GM21360 (cell line): ENCODE measurements at regions not wholly inside any gene's neighbourhood (a gene's known extent, or its start where the extent isn't known, plus 50 kb on each side); places are given as distances from the start of the nearest gene placed in this dataset.
"Not testable (repeated sequence)": the region's sequence is repeated elsewhere in the genome, so short reads cannot be mapped to it uniquely, and the experiment has no call there.

Experiments used
- ATAC-seq: cut with Tn5 transposase; IDR thresholded peaks from one replicate; pipeline ENCODE4 v1.9.1; 2021; ENCODE audit warnings: mild to moderate bottlenecking, moderate library complexity; ENCODE audit not compliant: unreplicated experiment

DNA sequence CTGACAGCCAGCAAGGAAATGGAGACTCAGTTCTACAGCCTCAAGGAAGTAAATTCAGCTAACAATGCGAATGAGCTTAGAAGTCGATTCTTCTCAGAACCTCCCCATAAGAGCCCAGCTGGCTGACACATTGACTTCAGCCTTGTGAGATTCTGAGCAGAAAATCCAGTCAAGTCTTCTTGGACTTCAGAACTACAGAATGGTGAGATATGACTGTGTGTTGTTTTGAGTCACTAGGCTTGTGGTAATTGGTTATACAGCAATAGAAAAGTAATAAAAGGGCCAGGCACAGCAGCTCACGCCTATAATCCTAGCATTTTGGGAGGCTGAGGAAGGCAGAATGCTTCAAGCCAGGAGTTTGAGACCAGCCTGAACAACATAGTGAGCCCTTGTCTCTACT, 161.8 kb upstream of the IVNS1ABP start:
- ATAC-seq: no peak

DNA sequence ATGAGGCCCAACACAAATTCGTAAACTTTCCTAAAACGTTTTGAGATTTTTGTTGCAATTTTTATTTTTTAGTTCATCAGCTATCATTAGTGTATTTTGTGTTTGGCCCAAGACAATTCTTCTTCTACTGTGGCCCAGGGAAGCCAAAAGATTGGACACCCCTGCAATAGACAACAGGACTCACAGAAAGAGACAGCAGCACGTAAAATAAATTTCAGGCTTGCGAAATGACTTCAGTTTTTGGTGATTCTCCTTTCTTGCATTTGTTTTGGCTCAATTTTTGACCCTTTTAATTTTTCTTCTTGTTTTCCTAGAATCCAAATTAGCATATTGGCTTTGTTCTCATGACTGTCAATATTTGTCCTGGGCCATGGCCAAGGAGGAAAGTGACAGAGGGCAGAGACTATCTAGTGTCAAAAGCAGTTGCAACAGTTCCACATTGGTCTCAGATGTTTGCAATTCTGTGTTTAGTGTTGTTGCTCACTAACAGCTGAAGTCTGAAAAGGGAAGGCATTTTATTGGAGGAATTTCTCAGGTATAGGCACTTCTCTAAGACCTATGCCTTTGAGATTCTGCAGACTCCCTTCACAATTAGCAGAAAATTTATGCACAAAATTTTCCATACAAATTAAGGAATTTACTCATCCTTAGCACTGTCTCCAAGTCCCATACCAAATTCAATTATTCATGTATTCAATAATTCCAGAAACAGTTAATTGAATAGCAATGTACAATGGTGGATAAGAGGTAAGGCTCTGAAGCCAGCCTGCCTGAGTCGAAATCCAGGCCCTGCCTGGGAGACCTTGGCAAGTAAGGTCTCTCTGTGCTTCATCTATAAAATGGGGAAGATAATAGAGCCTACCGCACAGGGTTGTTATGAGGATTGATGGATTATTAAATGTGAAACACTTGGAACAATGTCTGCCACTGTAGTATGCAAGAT, 160.9 kb upstream of the IVNS1ABP start:
- no peak for ATAC-seq

DNA sequence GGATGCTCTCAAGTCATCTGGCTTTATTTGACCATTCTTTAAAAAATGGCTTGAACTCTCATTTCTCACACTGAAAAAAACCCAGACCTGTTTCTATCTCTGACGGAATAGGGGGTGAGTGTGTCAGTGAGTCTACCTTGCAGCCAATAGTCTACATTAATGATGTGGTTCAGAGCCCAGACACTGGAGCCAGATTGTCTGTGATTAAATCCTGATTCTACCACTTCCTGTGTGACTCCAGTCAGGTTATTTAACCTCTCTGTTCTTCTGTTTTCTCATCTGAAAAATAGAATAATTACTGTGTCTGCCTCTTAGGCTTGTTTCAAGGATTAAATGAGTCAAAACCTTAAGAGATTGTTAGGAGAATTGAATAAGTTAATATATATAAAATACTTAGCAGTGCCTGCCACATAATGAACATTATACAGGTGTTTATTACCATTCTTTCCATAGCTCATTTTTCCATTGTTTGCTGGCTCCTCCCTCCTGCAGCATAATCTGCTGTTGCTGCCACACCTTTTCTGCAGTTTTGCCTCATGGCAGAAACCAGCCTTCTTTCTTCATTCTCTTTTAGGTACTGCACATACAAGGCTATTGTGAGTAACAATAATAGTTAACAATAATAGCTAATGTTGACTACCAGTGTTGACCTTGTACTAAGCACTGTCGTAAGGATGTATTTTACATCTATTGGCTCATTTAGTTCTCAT, 157.6 kb upstream of the IVNS1ABP start:
- no peak for ATAC-seq

DNA sequence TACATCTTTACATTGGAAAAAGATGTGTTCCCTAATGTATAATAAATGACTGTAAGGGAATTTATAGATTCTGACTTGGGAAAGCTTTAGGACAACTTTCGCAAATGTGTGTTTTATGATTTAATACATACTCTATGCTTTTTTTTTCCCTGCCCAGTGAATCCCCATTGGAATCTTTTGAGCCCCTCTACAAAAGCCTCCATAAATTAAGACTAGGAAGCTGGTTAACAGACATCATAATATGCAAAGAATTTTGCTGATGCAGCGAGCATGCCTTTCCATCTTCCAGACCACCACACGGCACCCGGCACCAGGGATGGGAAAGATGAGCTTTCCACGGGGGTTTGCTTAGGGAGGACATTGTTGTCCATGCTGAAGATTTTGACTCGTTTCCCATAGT, 156.1 kb upstream of the IVNS1ABP start:
- no peak for ATAC-seq

DNA sequence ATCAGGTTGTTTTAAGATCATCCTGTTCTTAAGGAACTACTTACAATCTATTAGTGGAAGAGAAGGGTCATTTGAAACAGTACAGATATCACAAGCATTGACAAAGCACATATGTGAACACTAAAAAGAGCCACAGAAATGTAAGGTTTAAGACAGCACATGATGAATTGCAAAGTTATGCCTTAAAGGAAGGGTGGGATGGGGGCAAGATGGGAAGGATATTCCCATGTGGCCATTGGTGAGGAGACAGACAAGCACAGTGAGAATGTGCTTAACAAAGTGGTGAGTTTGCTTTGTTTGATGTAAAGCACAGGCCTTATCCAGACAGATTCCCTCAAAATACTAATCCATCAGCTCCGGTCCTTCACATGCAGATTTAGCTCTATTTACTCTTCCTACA, 151.6 kb upstream of the IVNS1ABP start:
- no peak for ATAC-seq

DNA sequence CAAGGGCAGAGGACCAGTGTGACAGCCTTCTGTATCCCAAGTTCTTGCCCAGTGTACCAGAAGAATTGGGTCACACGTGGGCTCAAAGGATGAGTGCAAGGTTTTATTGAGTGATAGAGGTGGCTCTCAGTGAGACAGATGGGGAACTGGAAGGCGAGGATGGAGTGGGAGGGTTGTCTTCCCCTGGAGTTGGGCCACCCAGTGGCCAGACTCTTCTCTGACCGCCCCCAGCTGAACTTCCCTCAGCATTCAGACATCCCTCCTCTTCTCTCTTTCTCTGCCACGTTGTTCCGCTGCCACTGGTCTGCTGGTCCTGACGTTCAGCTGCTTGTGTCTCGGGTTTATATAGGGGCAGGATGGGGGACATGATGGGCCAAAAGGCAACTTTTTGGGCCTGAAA, 150.1 kb upstream of the IVNS1ABP start:
- ATAC-seq: no peak

DNA sequence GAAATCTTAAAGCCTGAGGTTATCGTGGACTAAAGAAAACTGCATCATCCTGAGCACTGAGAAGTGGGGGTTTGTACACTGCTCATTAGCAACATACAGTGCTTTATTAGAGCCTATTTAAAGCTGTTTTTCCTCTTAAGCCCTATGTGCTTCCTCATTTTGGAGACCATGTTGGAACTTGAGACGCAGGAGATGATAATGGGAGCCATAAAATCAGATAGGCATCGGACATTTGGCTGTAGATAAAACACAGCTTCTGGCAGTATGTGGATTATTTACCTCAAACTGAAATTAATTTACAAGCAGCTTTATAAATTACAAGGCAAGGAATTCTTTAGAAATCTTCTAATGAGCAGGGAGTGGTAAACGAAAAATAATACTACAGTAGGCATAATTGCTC, 147.7 kb upstream of the IVNS1ABP start:
- no peak for ATAC-seq

DNA sequence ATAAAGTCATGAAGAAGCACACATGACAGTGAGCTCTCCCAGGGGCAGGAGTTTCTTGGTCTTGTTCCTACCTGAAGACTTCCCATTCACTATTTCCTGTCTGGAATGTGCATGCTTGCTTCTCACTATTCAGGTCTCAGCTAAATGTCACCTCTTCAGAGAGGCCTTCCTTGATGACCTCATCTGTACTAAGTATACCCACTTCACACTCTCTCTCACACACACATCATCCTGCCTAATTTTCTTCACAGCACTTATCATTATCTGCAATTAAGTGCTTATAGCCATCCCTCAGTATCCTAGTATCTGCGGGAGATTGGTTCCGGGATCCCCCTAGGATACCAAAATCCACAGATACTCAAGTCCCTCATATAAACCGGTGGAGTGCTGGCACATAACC, 146.4 kb upstream of the IVNS1ABP start:
- no peak for ATAC-seq

DNA sequence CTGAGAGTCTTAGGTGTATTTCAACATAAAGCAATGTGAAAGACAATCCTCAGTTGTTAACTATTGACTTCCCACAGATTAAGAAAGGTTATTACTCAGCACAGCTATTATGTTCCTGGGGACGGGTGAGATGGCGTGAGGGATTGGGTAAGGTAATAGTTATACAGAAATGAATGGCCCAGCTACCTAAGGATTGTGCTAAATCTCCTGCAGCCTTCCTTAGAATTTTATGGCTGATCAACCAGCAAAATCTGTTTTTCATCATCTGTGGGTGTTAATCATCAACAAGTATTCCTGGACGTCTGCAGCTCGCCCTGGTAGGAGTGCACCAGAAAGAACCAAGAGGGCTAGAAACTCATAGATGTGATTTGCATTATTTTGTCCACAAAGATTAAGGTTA, 146.0 kb upstream of the IVNS1ABP start:
- ATAC-seq: no peak

DNA sequence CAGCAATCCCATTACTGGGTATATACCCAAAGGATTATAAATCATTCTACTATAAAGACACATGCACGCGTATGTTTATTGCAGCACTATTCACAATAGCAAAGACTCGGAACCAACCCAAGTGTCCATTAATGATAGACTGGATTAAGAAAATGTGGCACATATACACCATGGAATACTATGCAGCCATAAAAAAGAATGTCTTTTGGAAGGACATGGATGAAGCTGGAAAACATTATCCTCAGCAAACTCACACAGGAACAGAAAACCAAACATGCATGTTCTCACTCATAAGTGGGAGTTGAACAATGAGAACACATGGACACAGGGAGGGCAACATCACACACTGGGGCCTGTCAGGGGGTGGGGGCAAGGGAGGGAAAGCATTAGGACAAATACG, 143.7 kb upstream of the IVNS1ABP start:
- not testable (repeated sequence) for ATAC-seq

DNA sequence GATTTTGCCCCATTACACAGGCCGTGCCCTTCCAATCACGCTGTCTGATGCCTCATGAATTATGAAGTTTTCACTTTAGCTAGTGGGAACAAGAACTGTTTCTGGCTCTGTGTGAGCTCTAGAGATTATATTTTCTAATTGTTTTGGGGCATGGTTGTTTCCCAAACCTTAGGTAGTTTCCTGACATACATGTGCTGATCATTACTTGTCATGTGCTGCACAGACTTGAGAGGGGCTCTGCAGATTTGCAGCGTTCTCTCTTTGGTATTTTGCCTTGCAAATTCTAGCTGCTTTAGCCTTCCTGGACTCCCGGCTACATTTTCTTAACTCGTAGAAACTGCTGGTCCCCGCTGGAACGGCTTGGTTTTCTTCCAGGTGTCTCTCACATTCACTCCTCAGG, 142.1 kb upstream of the IVNS1ABP start:
- no peak for ATAC-seq

DNA sequence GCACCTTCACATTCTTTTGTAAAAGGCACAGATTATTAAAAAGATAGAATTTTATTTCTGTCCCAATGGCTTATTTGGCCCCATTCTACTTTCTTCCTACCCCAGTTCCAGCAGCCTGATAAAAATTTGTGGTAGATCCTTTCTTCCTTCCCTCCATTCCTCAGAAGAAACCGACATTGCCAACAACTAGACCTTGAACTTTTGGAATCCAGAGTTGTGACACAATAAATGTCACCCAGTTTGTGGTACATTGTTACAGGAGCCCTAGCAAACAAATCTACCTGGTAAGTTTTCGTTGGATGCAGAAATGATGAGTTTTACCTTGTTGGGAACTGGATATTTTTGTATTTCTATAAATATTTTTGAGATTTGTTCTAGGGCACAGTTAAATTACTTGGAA, 141.6 kb upstream of the IVNS1ABP start:
- no peak for ATAC-seq

DNA sequence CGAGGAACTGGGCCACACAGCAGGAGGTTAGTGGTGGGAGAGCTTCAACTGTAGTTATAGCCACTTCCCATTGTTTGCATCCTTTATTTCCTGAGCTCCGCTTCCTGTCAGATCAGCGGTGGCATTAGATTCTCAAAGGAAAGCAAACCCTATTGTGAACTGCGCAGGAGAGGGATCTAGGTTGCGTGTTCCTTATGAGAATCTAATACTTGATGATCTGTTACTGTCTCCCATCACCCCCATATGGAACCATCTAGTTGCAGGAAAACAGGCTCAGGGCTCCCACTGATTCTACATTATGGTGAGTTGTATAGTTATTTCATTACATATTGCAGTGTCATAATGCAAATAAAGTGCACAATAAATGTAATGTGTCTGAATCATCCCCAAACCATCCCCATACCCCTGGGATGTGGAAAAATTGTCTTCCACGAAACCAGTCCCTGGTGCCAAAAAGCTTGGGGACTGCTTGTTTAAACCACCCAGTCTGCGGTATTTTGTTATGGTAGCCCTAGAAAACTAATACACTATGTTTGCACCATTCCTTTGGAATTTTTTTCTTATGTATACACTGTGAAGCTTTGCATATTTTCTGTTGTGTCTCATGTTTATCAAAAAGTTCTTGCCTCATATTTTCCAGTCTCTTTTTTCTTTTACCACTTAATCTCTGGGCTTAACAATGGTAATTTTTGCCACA, 136.6 kb upstream of the IVNS1ABP start:
- no peak for ATAC-seq

DNA sequence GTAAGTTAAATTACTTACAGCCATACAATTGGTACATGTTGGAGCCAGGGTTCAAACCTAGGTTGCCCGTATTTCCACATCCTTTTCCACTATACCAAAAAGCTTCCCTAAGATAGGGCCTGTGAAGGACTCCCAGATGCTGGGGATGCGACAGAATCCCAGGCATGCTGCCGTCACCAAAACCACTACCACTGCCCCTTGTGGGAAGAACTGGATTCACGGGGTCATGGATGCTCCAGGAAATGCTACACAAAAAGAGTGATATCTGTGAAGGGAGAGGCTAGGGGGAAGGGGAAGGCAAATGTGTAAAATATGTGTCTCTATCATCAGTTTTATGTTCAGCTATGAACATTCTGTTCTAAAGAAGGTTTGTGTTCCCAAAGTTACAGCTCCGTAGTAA, 133.9 kb upstream of the IVNS1ABP start:
- ATAC-seq: no peak

DNA sequence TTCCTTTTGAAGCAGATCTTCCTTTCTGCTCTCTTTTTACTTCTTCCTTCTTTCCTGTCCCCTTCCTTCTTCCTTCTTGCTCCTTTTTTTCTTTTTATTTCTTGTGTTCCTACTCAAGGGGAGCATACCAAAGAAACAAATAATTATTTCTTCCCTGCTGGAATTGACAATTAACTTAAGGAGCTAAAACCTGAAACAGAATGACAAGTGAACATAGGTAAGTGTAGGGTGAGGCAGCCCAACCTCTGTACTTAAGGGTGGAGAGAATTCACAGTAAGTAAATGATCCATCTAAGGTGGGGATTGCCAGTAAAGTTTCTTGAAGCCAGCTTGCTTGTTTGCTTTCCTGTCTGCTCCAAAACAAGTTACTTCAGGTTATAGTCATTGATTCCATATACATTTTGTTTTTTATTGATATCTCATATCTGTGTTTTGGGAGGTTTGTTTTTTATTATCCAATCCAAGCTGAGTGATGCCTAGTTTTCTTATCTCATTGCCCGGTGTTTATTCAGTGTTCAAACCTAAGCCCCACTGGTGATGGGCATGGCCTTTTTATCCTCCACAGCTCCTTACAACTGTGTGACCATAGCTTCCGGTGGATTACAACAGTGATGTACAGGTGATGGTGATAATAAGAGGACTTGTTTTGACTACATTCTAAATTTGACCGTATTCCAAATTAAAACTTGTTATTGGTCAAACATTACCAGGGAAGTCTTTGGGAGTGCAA, 133.2 kb upstream of the IVNS1ABP start:
- no peak for ATAC-seq

DNA sequence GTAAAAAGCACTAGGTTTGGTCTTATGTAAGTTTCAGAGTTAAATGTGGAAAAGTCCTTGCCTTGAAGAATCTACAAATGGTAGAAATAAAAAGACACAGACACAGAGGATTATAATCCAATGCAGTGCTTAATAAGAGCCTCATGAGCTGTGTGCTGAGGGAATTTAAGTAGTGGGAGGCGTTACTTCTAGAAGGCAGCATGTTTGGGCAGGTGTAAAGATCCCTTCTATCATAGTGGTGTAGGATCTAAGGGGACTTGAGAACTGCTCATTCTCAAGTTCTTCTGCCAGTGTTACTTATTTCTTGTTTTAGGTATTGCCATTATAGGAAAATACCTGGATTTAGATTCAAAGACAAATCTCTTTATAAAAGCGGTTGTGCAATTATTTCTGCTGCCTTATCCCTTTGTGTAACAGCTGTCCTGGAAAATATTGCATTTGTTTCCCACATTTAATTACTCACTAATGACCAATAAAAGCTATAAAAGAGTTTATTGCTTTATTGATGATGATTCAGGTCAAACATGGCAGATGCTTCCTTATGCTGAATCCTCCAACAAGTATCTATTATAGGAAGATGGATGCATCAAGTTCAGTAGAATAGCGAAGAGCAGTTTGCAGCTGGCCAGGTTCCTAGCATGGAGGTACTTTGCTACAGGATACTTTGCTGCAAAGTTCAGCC, 132.5 kb upstream of the IVNS1ABP start:
- no peak for ATAC-seq

DNA sequence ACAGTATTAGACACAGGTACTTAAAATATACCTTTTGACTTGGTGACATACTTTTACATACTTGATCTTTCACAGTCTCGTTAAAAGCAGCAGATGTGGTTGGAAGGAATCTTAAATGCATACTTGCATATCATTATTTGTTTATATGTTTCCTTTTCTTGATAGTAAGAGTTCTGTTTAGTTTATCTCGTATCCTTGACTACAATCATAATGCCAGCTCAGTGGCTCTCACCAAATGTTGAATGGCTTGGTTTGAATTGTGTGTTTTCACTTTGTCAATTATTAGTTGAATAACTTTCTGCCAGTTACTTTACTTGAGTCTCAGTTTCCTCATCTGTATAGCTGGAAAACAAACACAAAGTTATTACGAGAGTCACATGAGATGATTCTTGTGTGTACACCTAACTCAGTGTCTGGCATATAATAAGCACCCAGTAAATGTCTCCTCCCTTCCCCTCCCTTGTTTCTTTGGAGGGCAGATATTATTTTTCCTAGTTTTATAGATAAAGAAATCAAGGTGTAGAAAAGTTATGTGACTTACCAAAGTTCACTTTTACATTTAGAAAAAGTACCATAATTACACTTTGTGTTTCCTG, 131.6 kb upstream of the IVNS1ABP start:
- ATAC-seq: no peak

DNA sequence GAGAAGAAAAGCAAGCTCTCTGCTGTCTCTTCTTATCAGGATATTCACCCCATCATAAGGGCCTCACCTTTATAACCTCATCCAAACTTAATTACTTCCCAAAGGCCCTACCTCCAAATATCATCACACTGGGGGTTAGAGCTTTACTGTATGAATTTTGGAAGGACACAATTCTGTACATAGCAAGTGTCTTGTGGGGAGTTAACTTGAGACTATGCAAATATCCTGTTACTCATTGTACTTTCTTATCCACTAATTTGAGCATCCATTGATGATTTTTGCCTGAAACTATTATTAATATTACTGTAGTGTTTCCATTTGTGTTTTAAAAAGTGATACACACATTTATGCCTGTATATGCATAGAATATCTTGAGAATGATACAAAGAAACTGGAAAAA, 129.1 kb upstream of the IVNS1ABP start:
- ATAC-seq: no peak

DNA sequence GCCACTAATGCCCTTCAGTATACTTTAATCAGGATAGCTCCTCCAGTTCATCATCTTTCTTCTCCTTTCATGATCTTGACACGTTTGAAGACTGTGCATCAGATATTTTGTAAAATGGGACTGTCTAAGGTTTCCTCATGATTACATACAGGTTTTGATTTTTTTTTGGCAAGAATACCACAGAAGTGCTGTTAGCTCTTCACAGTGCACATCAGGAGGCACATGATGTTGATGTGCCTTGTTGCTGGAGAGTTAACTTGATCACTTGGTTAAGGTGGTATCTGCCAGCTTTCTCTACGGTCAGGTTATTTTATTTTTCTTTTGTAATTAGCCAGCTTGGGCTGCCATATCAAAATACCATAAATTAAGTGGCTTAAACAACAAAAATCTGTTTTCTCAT, 128.6 kb upstream of the IVNS1ABP start:
- no peak for ATAC-seq

DNA sequence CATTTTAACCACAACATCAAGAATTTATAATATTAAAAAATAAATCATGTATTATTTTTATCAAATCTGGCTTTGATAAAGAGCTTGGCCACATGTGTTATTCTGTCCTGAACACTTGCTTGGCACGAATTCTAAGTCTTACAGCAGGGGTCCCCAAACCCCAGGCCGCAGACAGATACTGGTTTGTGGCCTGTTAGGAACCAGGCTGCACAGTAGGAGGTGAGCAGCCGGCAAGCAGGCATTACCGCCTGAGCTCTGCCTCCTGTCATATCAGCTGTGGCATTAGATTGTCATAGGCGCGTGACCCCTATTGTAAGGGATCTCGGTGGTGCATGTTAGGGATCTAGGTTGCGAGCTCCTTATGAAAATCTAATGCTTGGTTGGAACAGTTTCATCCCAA, 127.6 kb upstream of the IVNS1ABP start:
- no peak for ATAC-seq
